Right kidney (tissue), 1 donor: ENCODE measurements at regions not wholly inside any gene's neighbourhood (a gene's known extent, or its start where the extent isn't known, plus 50 kb on each side); places are given as distances from the start of the nearest gene placed in this dataset.
"Not testable (repeated sequence)": the region's sequence is repeated elsewhere in the genome, so short reads cannot be mapped to it uniquely, and the experiment has no call there.

ENCODE experiments used
- DNase-seq: peaks from one replicate; pipeline ENCODE4 v3.0.0-alpha.2; 2016

DNA sequence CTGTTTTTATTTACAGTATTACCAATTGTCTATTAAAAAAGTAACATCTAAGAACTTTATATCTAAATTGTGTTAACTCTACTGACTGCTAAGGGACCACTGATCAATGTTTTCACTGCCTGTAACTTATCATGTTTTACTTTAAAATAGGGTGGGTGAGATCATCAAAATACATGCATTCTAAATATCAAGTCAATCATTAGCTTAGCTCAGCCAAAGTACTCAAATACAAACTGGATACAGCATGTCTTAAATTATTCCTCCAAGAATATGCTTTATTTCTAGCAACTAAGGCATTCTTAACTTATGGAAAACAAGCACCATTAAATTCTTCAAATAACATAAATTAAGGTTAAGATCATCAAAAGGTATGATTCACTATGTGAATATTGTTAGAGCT, 638.7 kb upstream of the RGS18 start:
- DNase-seq: no peak

DNA sequence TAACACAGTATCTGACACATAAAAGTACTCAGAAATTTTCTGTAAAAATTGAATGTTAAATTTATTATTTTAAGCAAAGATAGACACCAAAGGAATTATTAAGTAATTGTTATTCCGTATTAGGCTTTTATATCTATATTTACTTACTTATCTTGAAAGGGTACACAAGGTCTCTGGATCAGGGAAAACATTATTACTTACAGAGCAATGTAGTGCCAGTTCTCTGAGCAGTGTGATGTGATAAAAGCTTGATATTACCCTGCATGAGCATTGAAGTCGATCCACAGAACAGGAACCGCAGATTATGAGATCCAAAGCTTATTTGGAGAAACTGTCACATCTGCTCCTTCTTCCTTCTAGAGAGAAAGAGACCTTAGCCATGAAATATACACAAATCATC, 637.9 kb upstream of the RGS18 start:
- no peak for DNase-seq

DNA sequence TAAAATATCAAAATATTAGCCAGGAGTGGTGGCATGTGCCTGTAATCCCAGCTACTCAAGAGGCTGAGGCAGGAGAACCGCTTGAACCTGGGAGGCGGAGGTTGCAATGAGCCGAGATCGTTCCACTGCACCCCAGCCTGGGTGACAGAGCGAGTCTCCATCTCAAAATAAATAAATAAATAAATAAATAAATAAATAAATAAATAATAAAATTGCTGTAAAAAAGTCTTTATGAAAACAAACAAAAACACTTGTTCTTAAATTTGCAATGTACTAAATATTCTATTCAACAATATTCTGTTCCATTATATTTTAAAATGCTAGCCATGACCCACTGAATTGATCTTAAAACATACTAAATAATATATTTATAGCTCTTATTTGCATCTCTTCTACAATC, 632.3 kb upstream of the RGS18 start:
- DNase-seq: not testable (repeated sequence)

DNA sequence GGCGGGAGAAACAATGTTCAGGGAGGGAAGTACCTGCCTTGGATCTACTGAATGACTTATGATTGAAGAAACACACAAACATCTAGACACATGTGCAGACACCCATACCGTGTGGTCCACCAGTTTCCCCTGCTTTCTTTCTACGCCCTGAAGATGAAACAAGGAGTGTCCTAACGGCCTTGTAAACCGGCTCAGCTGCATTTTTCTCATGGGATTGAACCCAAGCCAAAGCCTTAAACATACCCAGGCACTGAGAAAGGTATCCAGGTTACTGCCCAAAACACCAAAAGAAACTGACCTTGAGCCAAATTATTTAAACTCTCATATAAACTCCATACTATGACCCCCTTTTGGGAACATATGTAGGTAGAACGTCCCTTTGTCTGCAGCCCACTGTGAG, 630.0 kb upstream of the RGS18 start:
- DNase-seq: no peak

DNA sequence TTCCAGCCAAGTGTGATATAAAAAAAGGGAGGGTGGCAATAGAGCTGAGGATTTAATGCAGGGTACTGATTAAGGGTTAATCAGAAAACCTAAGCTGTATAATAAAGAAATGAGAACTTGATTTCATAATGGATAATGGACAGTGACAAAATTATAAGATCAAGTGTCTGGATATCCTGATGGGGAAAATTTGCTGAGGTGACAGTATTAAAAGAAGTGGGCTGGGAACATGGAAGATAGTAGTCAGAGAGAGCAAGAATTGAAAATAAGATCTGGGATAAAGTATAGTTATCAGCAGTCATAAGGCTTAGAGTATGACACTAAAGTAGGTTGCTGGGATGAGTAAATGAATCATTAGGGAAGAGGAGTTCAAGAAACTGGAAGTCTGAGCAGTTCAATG, 627.3 kb upstream of the RGS18 start:
- no peak for DNase-seq

DNA sequence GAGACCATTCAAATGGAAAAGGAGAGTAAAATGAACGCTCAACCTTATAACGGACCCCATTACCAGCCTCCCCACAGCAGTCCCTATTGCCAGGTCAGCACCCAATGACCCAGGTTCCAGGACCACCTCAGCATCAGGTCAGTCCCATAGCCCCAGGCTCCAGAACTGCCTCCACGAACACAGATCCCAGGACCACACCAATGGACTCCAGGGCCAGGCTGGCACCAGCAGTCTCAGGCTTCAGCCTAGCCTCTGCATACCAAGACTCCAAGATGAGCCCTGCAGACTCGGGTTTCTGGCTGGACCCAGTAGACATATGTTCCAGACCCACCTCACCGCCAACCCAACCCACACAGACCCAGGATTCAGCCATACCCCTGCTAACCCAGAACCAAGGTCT, 625.0 kb upstream of the RGS18 start:
- DNase-seq: no peak

DNA sequence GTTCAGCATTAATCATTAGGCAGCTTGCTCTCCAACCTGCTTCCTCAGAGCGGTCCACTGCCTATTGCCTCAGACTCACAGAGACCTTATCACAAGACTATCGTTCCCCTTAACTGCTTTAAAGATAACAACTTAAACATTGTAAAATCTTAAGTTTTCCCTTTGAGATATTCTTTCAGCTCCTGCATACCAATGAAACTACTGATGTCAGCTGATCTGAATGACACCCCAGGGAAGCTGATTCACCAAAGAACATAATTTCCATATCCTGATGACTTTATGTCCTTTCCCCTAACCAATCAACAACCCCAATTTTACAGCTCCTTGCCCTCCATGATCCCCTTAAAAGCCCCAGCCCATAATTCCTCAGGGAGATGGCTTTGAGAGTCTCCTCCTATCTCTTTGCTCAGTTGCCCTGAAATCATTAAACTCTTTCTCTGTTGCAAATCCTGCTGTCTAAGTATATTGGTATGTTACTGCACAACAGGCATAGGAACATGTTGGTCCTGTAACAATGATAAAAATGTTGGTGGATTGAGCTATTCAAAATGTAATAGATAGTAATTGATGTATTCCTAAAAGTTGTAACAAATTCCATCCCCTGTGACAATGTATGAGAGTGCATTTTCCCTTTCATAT, 621.4 kb upstream of the RGS18 start:
- DNase-seq: no peak

DNA sequence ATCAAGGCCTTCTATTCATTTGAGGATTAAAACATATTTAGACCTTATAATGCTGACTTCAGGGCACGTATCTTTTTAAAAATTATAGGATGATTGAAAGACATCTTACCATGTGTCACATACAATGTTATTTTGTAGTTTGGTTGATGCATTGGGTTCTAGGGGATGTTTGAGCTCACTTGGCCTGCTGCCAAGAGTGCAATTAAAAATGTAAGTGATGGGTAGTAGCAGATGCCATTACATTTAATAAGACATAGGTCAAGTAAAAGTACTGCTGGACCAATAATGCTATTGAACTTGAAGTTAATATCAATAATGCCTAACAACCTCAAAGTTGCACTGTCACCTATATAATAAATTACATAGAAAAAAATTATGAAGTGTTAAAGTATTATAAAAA, 616.5 kb upstream of the RGS18 start:
- DNase-seq: no peak

DNA sequence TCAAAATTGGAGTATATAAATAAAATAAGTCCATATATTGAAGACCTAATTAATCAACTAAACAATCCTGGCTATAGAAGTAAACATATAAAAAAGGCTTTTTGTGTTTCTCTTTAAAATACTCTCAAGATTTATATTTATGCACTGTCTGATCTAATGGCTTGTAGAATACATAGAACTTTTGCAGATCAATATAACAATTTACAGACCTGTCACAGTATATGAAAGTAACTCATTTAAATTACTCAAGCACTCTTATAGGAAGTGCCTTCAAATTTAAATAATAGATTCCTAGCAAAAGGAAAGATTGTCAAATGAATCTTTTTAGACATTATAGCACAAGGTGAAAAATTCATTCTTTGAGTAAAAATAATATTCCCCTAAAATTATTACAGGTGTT, 615.8 kb upstream of the RGS18 start:
- DNase-seq: no peak

DNA sequence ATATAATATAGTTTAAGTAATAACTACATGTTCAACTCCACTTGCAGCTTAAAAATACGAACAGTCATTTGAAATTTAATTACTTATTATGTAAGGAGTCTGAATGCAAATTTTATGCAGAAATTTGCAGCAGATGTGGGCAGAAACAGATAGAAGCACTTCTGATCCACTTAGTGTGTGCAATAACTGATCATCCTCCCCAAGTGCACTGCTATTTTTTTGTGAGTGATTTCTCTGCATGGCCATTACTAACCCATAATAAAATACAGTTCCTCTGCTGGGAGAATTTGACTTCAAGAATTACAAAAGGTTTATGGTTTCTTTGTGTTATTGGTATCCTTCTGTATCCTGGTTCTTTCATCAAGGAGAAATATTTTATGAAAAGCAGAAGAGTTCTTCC, 611.5 kb upstream of the RGS18 start:
- no peak for DNase-seq

DNA sequence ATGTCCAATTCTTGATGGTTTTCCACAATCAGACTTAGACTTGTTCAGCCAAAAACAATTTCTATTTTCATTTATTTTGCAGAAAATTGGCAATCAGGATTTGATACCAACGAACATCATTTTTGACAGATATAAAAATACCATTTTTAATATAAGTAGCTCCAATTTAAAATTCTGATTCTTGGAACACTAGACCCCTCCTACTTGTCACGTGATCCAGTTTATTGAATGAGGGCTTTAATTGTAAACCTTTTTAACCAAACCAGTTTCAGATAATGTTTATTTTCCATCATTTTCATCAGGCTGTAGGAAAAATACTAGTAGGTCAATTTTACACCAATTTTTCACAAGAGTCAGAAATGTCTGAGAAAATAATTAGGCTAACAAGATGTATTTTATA, 607.2 kb upstream of the RGS18 start:
- DNase-seq: no peak

DNA sequence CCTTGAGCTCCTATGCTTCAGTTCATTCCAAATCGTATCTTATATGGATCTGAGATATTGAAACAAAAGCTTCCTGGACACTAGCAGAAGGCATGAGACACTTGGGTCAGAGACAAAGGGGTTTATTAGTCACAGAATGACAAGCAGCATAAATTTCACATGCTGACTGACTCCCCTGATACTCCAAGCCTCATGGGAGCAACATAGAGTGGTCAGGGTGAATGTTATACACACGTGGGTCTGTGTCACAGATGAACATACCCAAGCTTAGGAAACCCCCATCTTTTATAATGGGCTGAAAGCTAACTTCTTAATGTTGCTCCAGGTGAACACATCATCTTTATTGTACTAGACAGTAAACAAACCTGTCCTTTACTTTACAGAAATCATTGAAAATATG, 599.9 kb upstream of the RGS18 start:
- no peak for DNase-seq

DNA sequence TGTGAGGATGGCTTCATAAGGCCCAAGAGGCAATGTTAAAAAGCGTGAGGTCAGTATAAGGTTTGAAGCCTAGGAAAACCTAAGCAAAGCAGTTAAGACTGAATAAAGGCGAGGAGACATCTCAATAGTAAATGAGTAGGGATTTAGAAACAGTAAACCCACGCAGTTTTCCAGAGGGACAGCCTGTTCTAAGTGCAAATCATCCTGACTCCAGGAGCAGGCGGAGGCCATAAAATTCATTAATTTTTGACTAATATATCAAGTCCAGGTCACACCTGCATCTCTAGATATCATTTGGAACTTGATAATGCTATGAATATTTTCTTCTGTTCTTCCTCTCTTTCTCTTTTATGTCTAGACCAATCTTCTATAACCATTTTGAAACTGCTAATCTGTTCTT, 597.0 kb upstream of the RGS18 start:
- DNase-seq: no peak

DNA sequence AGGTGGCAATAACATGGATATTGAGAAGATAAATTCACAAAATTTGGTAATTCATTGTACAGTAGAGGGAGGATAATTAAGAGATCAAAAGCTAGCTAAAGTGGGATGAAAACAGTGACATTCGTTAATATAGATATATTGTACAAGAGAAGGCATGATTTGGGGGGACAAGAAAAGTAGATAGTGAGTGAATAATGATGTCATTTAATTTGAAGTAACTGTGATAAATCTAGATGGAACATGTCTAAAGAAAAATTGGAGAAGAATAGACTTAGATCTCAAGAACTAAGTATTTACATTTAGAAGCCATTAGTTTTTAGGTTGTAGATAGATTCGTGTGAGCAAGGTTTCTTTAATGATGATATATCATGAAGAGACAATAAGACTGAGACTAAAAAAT, 594.0 kb upstream of the RGS18 start:
- DNase-seq: no peak

DNA sequence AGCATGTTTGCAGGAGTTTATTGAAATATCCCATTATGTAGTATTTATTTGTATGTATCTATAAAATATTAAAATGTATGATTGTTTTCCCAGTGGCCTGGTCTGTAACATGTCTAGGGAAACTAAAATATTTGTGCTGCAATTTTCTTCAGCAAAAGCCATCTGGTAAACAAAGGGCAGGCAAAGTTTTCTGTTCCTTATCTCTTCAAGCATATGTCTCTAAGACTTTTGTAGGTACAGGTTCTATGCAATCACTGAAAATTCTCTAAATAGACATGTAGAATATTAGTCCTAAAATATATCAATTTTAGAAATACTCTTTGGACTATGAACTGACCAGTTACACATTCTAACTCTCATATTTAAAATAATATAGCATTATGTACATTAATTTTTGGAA, 585.8 kb upstream of the RGS18 start:
- no peak for DNase-seq

DNA sequence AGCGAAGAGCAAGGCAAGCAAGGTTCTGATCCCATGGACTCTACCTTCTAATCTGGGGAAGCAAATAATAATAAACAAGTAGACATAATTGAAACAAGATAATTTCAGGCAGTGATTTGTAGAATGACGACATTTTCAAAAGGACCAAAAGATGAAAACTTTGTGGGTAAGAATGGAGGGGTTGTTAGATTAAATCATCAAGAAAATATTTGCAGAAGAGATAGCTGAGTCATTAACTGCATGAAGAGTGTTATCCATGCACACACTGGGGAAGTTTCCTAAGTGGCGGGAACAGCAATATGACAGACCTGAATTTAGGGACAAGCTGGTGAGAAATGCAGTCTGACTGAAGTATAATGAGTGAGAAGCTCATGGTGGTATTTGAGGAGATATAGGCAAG, 583.1 kb upstream of the RGS18 start:
- DNase-seq: no peak

DNA sequence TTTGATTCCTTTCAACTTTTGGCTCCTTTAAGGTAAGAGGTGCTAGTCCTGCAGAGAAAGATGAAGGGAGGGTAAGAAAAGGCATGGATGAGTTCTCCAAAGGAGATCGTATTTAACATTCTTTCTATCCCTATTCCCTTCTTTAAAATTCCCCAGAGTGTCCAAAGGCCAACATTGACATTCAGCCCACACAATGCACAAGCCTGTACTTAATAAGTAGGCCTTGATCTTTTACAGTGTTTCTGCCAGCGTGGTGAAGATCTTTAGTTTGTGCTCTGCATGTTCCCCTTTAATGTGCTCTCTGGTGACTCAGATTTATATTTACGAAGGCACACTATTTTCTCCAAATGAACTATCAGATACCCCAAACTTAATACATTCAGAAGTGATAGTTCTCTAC, 582.5 kb upstream of the RGS18 start:
- DNase-seq: no peak

DNA sequence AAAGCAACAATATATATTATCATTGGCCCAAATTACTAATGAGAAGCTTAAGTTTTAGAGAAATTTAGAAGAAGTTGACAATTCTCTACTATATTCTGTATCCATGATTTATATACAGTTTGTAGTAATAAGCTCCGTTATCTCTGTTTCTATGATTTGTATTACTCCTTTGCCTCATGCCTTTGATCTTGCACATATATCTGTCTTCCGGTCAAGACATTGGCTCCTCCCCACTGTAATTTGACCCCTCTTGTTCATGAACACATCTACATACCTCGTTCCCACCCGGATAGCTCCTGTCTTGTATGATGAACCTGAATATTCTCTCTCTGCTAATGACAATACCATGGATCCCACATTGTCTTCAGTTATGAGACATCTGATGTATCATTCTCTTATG, 581.0 kb upstream of the RGS18 start:
- DNase-seq: no peak

DNA sequence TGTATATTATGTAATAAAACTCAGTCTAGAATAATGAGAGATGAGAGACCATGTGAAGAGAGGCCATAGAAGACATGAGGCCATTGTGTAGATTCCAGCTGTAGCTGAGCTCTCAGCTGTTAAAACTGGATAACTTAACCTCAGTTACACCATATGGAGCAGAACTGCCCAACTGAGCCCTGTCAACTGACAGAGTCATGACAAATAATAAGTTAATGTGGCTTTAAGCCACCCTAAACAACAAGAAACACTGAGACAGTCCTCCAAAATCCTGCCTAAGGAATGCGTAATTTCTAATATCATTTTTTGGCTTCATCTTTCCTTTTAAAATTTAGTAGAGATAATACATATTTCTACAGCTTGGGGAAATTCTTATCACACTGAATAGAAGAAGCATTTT, 580.0 kb upstream of the RGS18 start:
- DNase-seq: no peak

DNA sequence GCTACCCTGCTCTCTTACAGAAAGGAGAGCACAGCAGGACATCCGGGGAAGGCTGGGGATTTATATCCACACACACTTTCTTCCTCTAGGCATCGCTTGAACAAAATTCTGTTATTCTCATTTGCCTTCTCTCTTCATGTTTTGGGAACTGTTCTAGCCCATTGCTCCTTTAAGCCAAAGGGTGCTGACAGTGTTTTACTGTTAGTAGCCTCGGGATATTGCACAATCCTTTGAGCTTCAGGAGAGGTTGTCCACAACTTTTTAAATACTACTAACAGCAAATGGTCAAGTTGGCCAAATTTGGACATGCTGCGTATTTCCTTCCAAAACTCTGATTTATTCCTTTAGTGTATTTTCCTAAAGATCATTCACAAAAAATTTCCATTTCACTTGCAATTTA, 579.2 kb upstream of the RGS18 start:
- DNase-seq: no peak

DNA sequence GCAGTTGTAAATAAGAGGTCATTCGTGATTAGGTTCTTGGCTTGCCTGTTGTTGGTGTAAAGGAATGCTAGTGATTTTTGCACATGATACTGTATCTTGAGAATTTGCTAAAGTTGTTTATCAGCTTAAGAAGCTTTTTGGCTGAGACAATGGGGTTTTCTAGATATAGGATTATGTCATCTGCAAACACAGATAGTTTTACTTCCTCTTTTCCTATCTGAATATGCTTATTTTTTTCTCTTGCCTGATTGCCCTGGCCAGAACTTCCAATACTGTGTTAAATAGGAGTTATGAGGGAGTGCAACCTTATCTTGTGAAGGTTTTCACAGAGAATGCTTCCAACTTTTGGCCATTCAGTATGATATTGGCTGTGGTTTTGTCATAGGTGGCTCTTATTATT, 576.1 kb upstream of the RGS18 start:
- no peak for DNase-seq

DNA sequence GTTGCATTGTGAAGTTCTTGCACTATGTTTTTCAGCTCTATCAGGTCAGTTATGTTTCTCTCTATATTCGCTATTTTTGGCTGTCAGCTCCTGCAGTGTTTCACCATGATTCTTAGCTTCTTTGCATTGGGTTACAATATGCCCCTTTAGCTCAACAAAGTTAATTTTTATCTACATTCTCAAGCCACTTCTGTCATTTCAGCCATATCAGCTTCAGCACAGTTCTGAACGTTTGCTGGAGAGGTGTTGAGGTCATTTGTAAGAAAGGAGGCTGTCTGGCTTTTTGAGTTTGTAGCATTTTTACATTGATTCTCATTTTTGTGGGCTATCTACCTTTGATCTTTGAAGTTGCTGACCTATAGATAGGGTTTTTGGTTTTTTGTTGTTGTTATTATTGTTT, 573.2 kb upstream of the RGS18 start:
- no peak for DNase-seq

DNA sequence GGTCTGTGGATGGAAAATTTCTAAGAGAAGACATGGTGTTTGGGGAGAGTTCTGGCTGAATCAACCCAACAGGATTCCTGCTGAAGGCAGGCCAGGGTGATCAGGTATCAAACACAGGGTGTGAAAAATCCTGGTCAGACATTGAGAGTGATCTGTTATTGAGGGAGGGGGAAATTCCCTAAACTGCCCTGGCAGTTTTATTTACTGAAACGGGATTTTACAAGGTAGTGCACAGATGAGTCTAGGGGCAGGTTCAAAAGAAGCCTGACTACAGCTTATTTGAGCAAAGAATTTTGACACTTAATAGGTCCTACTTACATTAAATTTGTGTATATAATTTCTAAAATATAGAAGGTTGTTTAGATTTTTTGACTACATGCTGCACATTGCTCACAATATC, 569.4 kb upstream of the RGS18 start:
- no peak for DNase-seq

DNA sequence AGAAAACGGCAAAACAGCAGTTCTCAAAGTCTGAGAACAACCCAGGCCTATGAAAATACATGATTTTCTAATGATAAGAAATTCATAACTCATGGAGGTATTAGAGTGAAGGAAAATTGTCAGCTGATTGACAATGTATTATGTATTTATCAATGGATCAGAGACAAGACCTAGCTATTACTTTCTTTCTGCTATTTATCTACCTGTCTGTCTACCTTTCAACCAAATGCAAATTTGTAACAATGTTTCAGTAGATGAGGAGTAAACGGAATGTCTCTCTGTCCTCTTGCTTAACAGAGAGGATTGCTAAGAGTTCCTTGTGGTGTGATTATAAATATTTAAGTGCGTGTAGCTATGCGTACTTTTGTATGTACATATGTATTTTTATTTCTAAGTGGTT, 568.7 kb upstream of the RGS18 start:
- DNase-seq: no peak

DNA sequence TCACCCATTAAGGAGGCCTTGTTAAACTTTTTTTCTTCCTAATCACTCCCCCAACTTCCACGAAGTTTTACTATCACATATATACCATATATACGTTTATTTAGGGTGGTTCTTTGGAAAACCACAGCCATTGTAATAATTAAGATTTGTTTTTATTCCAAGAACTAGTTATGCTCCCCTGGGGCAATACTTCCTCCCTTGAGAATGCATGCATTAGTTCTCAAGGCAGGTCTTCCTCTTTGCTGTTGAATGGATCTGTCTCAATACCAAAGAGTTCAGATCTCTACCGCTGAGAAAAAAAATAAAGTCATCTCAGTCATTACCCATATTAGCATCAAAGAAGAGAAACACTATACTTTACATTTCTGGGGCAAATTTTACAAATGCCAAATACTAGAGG, 567.7 kb upstream of the RGS18 start:
- no peak for DNase-seq

DNA sequence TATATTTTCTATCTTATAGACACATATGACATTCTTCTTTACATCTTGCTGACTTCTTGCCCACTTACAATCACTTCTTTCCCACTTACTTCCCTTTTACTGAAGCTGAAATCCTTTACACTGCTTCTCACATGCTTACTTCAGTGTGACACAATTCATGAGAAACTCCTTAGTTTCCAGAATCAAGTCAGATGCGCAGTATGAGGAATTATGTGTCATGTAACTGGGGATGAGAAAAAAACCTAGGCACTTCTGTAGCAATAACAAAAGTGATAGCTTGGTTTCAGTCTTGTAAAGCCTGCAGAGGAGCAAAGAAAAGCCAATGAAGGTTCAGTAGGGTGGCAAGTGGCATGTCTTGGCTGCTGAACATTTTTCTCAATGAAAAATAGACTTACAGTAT, 566.2 kb upstream of the RGS18 start:
- DNase-seq: no peak
